ENCODE measurements at regions not wholly inside any gene's neighbourhood (a gene's known extent, or its start where the extent isn't known, plus 50 kb on each side); places are given as distances from the start of the nearest gene placed in this dataset.

DNA sequence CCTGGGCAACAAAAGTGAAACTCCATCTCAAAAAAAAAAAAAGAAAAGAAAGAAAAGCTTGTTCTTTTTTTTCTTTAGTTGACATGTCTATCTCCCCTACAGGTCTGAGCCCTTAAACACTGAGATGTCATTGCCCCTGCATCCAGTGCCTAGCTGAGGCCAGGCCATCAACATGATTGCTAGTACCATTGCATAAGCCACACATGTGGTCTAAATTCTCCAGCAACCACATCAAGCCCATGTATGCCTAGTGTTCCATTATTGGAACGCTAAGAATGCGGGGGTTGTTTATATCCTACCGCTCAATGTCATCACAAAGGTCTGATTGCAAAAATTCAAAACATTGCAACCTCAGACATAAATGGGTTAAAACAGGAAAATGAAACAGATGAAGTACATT lies 62.7 kb downstream of the NPTX2 start:
- no peak for DNase-seq

DNA sequence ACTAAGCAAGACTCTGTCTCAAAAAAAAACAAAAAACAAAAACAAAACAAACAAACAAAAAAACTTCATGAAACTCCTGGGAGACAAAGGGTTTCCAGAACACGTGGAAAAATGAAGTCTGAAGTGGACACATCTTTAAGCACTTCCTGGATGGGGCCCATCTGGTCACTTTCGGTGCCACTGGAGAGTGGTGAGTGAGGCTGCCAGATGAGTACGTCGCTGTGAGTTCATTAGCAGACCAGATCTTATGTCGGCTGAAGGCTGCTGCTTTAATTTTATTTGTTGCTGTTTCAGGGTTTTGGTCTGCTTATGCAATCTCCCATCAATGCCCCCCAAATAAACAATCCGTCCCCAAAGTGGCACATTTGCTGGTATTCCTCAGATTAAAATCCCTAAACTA lies 64.4 kb downstream of the NPTX2 start:
- no peak for DNase-seq

DNA sequence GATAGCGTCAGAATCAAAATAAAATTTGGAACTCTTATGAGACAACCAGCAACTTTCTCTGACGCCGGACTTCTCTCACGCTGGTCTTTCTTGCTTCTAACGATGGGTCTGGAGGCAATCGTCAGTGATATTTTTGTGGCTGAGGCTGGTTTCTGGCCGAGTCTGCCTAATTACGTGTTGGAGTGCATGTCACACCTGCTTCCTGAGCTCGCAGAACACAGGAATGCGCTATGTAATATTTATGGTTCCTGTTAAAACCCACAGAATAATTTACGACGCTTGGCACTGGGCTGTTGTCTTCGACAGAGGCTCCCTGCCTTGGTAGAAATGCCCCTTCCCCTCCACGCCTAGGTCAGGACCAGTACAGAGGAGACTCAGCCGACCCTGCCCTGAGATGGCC lies 64.9 kb downstream of the NPTX2 start:
- DNase-seq = no peak

DNA sequence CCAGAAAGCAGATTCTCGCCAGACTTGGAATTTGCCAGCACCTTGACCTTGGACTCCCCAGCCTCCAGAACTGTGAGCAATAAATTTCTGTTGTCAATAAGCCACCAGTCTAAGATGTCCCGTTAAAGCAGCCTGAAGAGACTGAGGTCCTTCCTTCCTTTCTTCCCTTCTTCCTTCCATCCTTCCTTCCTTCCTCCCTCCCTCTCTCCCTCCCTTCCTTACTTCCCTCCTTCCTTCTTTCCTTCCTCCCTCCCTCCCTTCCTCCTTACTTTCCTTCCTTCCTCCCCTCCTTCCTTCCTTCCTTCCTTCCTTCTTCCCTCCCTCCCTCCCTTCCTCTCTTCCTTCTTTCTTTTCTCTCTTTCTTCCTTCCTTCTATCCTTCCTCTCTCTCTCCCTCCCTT lies 66.4 kb downstream of the NPTX2 start:
- DNase-seq = no peak

DNA sequence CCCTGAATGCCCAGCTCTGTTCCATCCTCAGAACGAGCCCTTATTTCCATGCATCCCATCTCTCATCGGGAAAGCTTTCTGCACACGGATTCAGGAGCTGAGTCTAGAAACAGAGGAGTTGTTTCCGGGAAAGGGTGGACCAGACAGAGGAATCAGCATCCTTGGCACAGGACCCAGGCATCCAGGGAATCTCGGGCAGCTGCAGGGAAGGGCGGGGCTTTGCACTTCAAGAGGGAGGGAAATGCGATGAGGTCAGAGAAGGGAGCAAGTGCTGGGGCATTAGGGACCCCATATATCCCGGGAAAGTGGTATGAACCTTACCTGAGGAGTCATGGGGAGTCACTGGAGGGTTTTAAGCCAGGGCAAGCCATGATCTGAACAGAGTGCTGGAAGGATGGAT lies 68.5 kb downstream of the NPTX2 start:
- DNase-seq = no peak

DNA sequence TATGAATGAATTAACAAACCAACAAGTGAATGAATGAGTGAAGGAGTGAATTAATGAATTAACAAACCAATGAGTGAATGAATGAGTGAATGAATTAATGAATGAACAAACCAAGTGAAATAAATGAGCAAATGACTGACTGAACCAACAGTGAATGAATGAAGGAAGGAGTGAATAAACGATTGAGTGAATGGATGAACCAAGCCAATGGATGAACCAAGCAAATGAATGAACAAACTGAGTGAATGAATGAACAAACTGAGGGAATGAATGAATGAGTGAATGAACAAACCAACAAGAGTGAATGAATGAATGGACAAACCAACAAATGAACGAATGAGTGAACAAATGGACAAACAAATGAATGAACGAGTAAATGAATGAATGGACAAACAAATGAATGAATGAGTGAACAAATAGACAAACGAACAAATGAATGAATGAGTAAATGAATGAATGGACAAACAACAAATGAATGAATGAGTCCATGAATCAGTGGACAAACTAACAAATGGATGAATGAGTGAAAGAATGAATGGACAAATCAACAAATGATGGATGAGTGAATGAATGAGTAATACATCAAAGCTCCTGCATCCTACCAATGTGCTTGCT lies 69.5 kb downstream of the NPTX2 start:
- DNase-seq = no peak

DNA sequence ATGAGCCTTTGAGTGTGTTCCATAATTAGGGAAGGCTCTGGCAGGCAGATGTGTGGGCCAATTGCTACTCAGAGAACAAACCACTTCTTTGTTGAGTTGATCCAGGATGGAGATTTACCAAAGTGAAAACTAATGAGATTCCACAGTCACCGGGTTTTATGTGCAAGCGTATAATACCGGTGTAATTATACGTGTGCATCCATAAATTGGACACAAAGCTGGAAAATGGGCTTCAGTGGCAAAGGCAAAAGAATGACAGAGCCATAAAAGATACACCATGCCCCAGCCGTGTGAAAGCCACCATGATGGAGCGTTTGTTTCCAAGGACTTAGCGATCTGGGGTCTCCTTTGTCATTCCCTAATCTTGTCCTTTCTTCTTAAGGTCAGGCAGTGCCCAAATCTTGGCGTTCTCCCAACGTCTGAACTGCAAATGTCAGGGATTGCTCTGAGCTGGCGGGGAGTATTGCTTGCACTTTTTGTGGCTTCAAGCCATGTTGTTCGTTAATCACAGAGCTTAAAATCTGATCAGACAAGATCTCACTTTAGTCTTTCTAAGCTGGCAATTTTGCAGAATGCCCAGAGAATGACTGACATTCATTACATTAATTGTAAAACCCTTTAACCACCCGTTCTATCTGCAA lies 70.1 kb downstream of the NPTX2 start:
- DNase-seq = peak in 4 of 51 donors; percentile 3 to 33 (median 10)

DNA sequence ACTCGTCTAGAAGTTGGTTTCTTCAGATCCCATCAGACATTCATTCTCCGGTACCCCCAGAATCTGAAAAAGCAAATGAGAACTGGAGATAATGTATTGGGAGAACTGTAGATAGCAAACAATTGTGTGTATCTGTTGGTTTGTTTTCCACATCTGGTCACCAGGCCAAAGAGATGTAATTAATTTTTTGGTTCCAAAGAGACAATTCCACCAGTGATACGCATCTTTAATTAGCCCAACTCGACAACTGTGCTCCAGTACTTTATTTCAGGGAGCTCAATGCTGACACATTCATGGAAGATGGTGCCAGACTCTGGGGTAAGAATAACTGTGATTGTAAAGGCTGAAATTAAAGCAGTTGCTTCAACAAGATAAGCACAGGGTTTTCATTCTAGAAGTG lies 74.5 kb downstream of the NPTX2 start:
- DNase-seq = no peak

DNA sequence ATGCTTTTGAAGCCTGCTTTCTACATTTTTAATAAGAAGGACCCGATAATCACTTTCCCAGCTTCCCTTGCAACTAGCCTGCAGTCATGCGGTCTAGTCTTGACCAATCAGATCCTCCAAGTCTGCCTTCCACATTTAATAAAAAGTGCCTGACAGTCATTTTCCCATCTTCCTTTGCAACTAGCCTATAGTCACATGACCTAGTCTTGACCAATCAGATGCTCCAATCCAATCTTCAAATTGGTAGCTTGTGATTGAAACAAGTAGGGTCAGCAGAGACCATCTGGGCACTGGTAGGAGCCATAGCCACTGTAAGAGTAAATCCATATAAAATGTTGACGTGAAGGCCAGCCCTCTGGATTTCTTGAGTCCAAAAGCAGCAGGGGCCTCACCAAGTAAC lies 80.0 kb downstream of the NPTX2 start:
- DNase-seq = no peak

DNA sequence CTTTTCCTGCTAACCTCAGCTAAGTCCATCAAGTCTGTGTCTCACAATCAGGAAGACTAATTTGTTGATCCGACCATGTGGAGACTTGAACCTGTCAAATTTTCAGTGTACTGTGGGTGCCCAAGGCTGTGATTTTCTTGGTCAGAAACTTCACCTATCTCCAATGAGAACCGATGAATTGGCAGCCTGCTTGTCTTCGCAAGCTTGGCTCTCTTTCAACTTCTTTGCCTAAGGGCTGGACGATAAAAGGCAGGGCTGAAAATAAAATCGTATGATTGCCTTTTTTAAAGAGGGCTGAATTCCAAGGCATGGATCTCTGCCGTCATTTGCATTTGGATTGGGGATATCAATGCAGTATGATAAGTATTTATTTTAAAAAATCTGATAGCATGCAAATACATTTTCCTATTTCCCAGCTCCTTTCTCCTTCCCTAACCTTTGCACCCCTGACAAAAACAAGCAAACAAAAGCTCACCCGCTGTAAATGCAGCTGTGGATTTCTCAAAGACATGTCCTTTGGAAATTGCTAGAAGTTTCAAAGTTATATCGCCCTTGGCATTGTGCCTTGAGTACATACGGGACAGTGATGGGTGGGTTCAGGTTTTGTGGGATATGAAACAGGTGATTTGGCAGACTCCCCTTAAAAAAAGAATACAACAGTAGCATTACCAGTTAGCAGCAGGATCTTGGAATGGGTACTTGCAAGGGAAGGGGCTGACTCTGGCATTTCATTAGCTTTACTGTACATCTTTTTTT lies 80.6 kb downstream of the NPTX2 start:
- DNase-seq = no peak

DNA sequence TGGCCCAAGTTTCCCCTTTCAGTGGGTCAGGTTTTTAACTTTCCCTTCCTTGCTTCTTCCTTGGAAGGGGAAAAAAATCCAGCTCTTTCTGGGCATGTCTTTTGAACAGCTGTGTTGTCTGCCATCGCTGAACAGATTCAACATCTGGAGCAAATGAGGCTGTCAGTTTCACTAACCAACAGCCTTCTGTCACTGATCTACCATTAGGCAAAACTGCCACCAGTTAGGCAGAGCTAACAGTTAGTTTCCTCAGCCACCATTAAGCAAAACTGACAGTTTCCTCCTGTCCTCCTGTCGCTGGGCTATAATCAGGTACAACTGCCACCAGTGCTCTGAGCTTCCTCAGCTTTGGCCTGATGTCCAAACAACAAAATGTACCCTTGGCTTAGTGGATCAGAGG lies 81.9 kb downstream of the NPTX2 start:
- DNase-seq = no peak

DNA sequence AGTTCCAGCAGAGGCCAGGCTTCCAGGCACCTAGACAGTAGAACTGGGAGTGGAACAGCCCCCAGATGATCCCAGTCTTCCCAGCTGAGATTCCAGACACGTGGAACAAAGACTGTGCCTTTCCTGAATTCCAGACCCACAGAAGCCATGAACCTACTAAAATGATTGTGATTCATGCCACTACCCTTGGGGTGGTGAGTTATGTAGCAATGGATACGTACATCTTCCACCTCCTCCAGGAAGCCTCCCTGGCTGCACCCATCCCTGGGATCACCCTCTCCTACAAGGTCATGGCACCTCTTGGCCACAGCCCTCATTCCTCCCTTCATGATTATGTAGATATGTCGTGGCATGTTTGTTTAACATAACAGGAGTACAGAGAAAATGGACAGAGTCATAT lies 83.4 kb downstream of the NPTX2 start:
- no peak for DNase-seq

DNA sequence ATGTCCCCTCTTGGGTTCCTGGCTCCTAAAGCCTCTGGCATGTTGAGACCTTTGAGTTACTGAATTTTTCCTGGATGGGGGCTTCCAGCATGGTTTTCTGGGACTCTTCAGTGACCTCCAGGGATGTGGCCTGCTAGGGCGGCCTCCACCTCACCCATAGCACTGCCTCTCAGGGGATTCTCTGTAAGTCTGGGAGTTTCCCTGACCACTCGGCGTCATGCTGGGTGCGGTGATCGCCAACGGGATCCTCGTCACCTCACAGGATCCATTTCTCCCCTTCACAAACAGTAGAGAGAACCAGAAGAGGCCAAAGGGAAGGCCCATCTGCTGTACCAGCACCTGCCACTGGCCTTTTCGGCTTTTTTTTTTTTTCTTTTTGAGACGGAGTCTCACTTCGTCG lies 84.3 kb downstream of the NPTX2 start:
- DNase-seq = no peak

DNA sequence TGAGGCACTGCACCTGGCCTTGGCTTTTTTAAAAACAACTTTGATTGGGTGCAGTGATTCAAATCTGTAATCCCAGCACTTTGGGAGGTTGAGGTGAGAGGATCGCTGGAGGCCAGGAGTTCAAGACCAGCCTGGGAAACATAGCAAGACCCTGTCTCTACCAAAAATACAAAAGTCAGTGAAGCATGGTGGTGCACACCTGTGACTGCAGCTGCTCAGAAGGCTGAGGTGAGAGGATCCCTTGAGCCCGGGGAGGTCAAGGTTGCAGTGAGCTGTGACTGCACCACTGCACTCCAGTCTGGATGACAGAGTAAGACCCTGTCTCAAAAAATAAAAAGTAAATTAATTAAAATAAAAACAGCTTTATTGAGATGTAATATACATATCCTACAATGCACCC lies 84.9 kb downstream of the NPTX2 start:
- no peak for DNase-seq

DNA sequence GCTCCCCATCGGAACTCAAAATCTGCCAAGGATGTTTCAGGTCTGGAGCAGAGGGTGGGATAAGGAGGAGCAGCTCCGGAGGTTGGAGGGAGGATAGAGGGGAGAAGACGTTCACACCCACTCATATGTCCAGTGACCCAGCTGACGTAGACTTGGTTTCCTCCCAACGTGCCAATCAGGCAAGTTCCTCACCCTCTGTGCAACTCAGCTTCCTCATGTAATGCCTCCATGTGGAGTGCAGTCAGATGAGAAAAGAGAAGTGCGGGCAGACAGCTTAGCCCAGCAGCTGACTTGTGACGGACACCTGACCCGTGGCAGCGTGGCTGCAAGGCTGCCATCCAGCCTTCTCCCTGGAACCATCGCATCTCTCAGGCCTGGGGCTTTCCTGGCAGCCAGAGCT lies 86.8 kb downstream of the NPTX2 start:
- no peak for DNase-seq

DNA sequence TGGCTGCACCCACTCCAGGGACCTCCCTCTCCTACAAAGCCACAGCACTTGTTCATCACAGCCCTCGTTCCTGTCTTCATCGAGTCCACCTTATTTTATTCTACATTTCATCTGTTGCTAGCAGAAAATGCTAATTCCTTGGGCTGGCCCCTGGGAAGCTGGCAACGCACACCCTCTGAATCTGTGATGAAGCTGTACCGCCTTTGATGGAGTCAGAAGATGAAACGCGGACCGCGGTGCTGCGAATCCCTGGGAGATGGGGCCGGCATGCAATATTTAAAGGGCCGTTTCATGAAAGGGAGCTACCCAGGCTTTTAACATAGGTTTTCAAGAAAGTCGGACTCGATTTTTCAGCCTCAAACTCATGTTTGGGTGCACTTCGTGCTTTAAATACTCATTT lies 88.5 kb downstream of the NPTX2 start:
- DNase-seq = no peak

DNA sequence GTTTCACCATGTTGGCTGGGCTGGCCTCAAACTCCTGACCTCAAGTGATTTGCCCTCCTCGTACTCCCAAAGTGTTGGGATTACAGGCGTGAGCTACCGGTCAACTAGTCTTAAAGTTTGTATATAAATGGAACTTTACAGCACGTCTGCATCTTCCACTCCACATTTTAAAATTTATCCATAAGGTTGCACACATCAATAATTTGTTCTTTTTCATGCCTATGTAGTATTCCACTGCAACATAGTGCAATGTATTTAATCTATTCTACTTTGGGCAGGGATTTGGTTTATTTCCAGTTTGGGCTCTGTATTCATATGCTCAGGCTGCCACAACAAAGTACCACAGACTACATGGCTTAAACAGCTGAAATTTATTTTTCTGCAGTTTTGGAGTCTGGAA lies 90.0 kb downstream of the NPTX2 start:
- no peak for DNase-seq

DNA sequence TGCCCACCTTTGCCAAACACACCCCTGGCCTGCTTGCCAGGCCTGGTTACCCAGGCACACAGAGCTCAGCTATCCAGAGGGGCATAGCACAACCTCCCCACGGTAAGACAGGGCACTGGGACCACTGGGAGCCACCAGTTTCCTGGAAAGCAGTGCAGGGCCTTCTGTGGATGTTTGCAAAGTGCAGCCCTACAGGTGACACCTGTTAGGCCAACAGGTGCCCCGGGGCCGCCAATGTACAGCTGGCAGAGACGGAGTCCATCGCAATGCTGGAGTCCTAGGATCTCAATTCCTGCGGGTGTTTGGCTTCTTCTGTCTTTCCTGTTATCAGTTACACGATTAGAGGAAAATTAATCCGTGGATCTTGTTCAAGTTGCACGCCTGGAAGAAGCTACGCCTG lies 94.9 kb downstream of the NPTX2 start:
- no peak for DNase-seq

DNA sequence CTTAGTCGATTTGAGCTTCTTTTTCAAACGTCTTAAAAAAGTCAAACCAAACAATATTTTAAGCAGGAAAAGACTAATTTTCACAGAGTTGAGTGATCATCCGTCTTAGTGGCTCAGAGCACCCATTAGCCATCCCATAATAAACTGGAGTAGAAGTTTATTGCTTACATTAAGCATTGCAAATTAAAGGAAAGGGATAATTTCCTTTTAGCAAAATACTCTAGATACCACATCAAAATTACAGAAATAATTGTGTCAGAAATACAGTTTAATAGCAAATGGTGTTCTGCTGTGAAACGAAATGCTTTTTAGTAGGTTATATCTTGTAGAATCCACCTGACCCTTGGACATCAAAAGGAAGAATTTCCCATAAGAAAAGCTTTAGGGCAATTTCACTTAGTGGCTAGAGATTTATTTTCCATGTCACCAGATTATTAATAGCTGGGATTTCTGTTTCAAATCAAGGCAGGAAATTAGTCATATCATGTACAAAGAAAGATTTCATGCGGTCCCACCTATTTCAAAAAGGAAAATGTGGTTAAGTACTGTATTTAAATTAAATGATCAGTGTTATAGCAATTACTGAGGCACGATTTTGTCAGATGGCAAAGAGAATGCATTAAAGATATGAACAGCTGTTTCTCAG lies 96.2 kb downstream of the NPTX2 start:
- DNase-seq = no peak

DNA sequence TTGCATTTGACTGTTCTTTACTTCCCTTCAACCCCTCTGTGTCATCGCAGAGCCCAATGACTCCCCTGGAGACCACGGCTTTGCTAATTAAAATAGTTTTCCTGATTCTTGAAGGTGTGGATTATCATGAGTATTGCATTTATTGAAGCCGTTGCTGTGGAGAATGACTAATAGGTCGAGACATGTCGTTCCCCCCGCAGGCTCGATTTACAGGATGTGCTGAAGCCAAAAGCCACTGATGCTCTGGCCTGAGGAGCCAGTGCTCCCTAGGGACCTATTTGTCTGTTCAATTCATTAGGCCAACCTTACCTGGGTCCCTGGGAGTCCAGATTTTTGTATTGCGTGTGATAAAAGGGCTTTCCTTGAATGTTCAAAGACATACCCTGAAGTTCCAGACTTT lies 102.3 kb downstream of the NPTX2 start:
- no peak for DNase-seq

DNA sequence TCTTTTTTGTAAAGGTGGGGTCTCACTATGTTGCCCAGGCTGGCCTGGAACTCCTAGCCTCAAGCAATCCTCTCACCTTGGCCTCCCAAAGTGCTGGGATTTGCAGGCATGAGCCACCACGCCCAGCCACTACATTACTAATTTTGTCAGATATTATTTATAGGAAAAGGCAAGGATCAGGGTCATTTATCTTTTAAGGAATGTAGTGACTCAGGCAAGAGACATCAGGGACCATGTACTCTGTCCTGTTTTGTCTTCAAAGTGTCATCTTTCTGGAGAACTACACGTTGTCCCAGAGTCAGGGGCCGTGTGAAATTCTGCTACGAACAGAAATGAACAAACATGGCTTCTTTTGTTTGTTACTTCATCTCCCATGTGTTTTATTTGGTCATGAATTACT lies 105.3 kb downstream of the NPTX2 start:
- DNase-seq = no peak

DNA sequence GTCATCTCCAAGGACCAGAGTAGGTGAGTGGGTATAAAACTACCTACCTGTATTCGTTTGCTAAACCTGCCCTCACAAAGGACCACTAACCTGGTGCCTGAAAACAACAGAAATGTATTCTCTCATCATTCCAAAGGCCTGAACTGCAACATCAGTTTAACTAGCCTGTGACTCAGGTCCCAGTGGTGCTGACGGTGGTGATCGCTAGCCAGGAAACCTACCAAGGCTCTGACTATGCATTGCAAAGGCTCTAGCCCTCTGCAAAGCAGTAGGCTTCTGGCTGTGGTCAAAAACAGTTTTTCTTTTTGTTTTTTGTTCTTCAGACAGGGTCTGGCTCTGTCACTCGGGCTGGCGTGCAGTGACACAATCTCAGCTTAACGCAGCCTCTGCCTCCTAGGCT lies 107.5 kb downstream of the NPTX2 start:
- no peak for DNase-seq

Data from hypothalamus (tissue), 51 donors.